H9 (cell line): ENCODE measurements at regions not wholly inside any gene's neighbourhood (a gene's known extent, or its start where the extent isn't known, plus 50 kb on each side); places are given as distances from the start of the nearest gene placed in this dataset.

Experiments
- DNase-seq: peaks from one replicate; pipeline ENCODE4 v3.0.0-alpha.2; 2017
- H2AFZ ChIP-seq: one replicate; pipeline ENCODE4 v1.6.1; 2013; ENCODE audit warnings: mild to moderate bottlenecking, low read length, control low read depth, moderate library complexity
- H2AK5ac ChIP-seq: 2 replicates; pipeline ENCODE4 v1.6.1; 2013; ENCODE audit warnings: low read length, control low read depth, mixed read lengths; ENCODE audit not compliant: insufficient read length
- H2BK120ac ChIP-seq: one replicate; pipeline ENCODE4 v1.6.1; 2013; ENCODE audit warnings: low read depth, mild to moderate bottlenecking, low read length, control low read depth, inconsistent platforms; ENCODE audit not compliant: poor library complexity, severe bottlenecking
- H2BK12ac ChIP-seq: 2 replicates; pipeline ENCODE4 v1.6.1; 2013; ENCODE audit warnings: low read length, control low read depth, mixed read lengths, low read depth; ENCODE audit not compliant: insufficient read length
- H2BK15ac ChIP-seq: 2 replicates; pipeline ENCODE4 v1.6.1; 2013; ENCODE audit warnings: low read depth, low read length, control low read depth
- H2BK20ac ChIP-seq: one replicate; pipeline ENCODE4 v1.6.1; 2013; ENCODE audit warnings: low read depth, mild to moderate bottlenecking, low read length, control low read depth, inconsistent platforms; ENCODE audit not compliant: poor library complexity, severe bottlenecking
- H2BK5ac ChIP-seq: 2 replicates; pipeline ENCODE4 v1.6.1; 2013; ENCODE audit warnings: low read length, control low read depth, mixed read lengths; ENCODE audit not compliant: insufficient read length
- H3K14ac ChIP-seq: 2 replicates; pipeline ENCODE4 v1.6.1; 2013; ENCODE audit warnings: low read length, control low read depth; ENCODE audit not compliant: insufficient read depth
- H3K18ac ChIP-seq: 2 replicates; pipeline ENCODE4 v1.6.1; 2013; ENCODE audit warnings: low read depth, mild to moderate bottlenecking, mixed read lengths, low read length, control low read depth; ENCODE audit not compliant: insufficient read length
- H3K23ac ChIP-seq: 2 replicates; pipeline ENCODE4 v1.6.1; 2013; ENCODE audit warnings: low read length, control low read depth, mixed read lengths, low read depth; ENCODE audit not compliant: insufficient read length
- H3K23me2 ChIP-seq: 2 replicates; pipeline ENCODE4 v1.6.1; 2013; ENCODE audit warnings: low read depth, mild to moderate bottlenecking, mixed read lengths, low read length, control low read depth; ENCODE audit not compliant: insufficient read length, poor library complexity, severe bottlenecking
- H3K27ac ChIP-seq: 2 replicates; pipeline ENCODE4 v1.5.1; 2013; ENCODE audit warnings: low read length, control low read depth, mixed read lengths, low read depth; ENCODE audit not compliant: insufficient read length
- H3K27me3 ChIP-seq: 2 replicates; pipeline ENCODE4 v1.6.1; 2013; ENCODE audit warnings: low read length, control low read depth, inconsistent platforms; ENCODE audit not compliant: insufficient read depth
- H3K4ac ChIP-seq: 2 replicates; pipeline ENCODE4 v1.6.1; 2013; ENCODE audit warnings: low read depth, mild to moderate bottlenecking, control low read depth, inconsistent platforms, low read length, moderate library complexity
- H3K4me1 ChIP-seq: 2 replicates; pipeline ENCODE4 v1.6.1; 2013; ENCODE audit warnings: low read length, control low read depth, inconsistent platforms; ENCODE audit not compliant: insufficient read depth
- H3K4me2 ChIP-seq: 2 replicates; pipeline ENCODE4 v1.6.1; 2013; ENCODE audit warnings: low read length, control low read depth, mixed read lengths; ENCODE audit not compliant: insufficient read length, insufficient read depth
- H3K56ac ChIP-seq: 2 replicates; pipeline ENCODE4 v1.6.1; 2013; ENCODE audit warnings: low read depth, mild to moderate bottlenecking, mixed read lengths, low read length, control low read depth; ENCODE audit not compliant: insufficient read length
- H3K79me1 ChIP-seq: 2 replicates; pipeline ENCODE4 v1.6.1; 2013; ENCODE audit warnings: low read depth, mild to moderate bottlenecking, moderate library complexity, low read length, control low read depth, inconsistent platforms; ENCODE audit not compliant: insufficient read depth, poor library complexity, severe bottlenecking
- H3K79me2 ChIP-seq: 2 replicates; pipeline ENCODE4 v1.6.1; 2013; ENCODE audit warnings: low read length, control low read depth, inconsistent platforms; ENCODE audit not compliant: insufficient read depth
- H3K9ac ChIP-seq: 2 replicates; pipeline ENCODE4 v1.6.1; 2013; ENCODE audit warnings: low read length, control low read depth, mixed read lengths; ENCODE audit not compliant: insufficient read length; ENCODE audit errors: extremely low read depth
- H3K9me3 ChIP-seq: one replicate; pipeline ENCODE4 v1.6.1; 2013; ENCODE audit warnings: low read depth, low read length, inconsistent platforms; ENCODE audit not compliant: control insufficient read depth
- H3T11ph ChIP-seq: one replicate; pipeline ENCODE4 v1.6.1; 2013; ENCODE audit warnings: mild to moderate bottlenecking, low read length, control low read depth, inconsistent platforms
- H4K20me1 ChIP-seq: one replicate; pipeline ENCODE4 v1.6.1; 2013; ENCODE audit not compliant: control insufficient read depth, insufficient read length, insufficient read depth
- H4K5ac ChIP-seq: 2 replicates; pipeline ENCODE4 v1.6.1; 2013; ENCODE audit warnings: low read depth, mild to moderate bottlenecking, mixed read lengths, low read length, control low read depth; ENCODE audit not compliant: insufficient read length
- H4K8ac ChIP-seq: replicated peaks from 2 replicates; pipeline ENCODE4 v1.6.1; 2013; ENCODE audit warnings: low read length, control low read depth, mixed read lengths, low read depth; ENCODE audit not compliant: insufficient read length
- H4K91ac ChIP-seq: 2 replicates; pipeline ENCODE4 v1.6.1; 2013; ENCODE audit warnings: low read depth, mild to moderate bottlenecking, moderate library complexity, mixed read lengths, low read length, control low read depth; ENCODE audit not compliant: insufficient read length
- H3K27ac Mint-ChIP-seq, 3 experiments: 2 replicates in 2 of 3; 3 replicates in 1 of 3; pipeline ENCODE4 v1.8.0; 2020 to 2021; ENCODE audit warnings: mixed read lengths in 3 of 3, mild to moderate bottlenecking in 1 of 3, moderate library complexity in 1 of 3
- H3K27me3 Mint-ChIP-seq: 2 replicates; pipeline ENCODE4 v1.8.0; 2021; ENCODE audit warnings: low read depth, mild to moderate bottlenecking, moderate library complexity, mixed read lengths
- H3K36me3 Mint-ChIP-seq, 3 experiments: 2 replicates in 2 of 3; 3 replicates in 1 of 3; pipeline ENCODE4 v1.8.0; 2020 to 2021; ENCODE audit warnings: low read depth in 3 of 3, mixed read lengths in 3 of 3; ENCODE audit not compliant: insufficient read depth in 1 of 3
- H3K4me1 Mint-ChIP-seq, 2 experiments: 2 replicates each; pipeline ENCODE4 v1.8.0; 2020; ENCODE audit warnings: mixed read lengths in 2 of 2
- H3K4me3 Mint-ChIP-seq, 2 experiments: 2 replicates in 1 of 2; 3 replicates in 1 of 2; pipeline ENCODE4 v1.8.0; 2020 to 2021; ENCODE audit warnings: mild to moderate bottlenecking in 2 of 2, mixed read lengths in 2 of 2, moderate library complexity in 1 of 2
- H3K9me3 Mint-ChIP-seq, 2 experiments: 2 replicates in 1 of 2; 3 replicates in 1 of 2; pipeline ENCODE4 v1.8.0; 2020; ENCODE audit warnings: mild to moderate bottlenecking in 2 of 2, mixed read lengths in 2 of 2, moderate library complexity in 1 of 2
- WGBS: extraction: QIAGEN DNeasy Blood & Tissue Kit; methylation state at CpG from one replicate; pipeline ENCODE4 v1.1.7; 2013; ENCODE audit warnings: missing lambda C conversion rate, low lambda C conversion rate, mixed read lengths; ENCODE audit not compliant: insufficient read length; ENCODE audit errors: extremely low coverage; 5-methylcytosine and 5-hydroxymethylcytosine counted together
- TF ChIP-seq, protein P1 (sequence below): fragments of 200-600 bp; sonication (generic); conservative IDR thresholded peaks from 3 replicates; pipeline ENCODE4 v1.8.0; 2021; ENCODE audit warnings: antibody characterized with exemption, mild to moderate bottlenecking

DNA sequence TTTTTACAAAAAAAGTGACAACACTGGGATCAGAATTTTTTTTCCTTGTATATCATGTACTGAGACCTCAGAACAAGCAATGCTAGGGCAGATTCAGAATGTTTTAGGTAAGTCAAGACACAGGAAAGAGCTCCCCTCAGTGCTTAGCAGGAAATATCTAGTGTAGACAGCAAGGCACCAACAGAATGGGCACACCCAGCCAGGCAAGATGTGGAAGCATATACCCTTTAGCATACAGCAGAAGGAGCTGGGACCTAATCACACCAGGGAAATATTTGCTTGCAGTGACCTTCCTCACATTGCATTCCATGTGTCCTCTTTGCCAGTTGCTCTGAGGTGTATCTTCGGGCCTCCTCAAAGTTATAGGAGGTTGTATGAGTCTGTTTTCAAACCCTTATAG, 497.6 kb upstream of the LRRN3 start:
- Histone ChIP-seq H2AFZ (no peak overlapping the region), H2BK15ac (no peak overlapping the region), H4K91ac (no peak overlapping the region), H2BK12ac (no peak overlapping the region), H3K23ac (no peak overlapping the region), H2BK5ac (no peak overlapping the region), H3K23me2 (no peaks in the 10 kb centered on the region), H3K27ac (no peak overlapping the region), H3T11ph (no peak overlapping the region), H3K56ac (no peak overlapping the region), H3K14ac (no peak overlapping the region), H3K9me3 (no peaks in the 10 kb centered on the region), H3K27me3 (no peaks in the 10 kb centered on the region), H2AK5ac (no peak overlapping the region), H3K4ac (no peak overlapping the region), H4K20me1 (no peaks in the 10 kb centered on the region), H3K79me2 (no peaks in the 10 kb centered on the region), H3K4me2 (no peak overlapping the region), H3K4me1 (no peaks in the 10 kb centered on the region), H2BK20ac (no peak overlapping the region), H2BK120ac (no peak overlapping the region), H4K8ac (no peak overlapping the region), H4K5ac (no peak overlapping the region), H3K9ac (no peak overlapping the region), H3K18ac (no peak overlapping the region), H3K79me1 (no peaks in the 10 kb centered on the region)
- H3K27me3 Mint-ChIP-seq, result no peaks in the 10 kb centered on the region
- TF ChIP-seq, protein P1, sequence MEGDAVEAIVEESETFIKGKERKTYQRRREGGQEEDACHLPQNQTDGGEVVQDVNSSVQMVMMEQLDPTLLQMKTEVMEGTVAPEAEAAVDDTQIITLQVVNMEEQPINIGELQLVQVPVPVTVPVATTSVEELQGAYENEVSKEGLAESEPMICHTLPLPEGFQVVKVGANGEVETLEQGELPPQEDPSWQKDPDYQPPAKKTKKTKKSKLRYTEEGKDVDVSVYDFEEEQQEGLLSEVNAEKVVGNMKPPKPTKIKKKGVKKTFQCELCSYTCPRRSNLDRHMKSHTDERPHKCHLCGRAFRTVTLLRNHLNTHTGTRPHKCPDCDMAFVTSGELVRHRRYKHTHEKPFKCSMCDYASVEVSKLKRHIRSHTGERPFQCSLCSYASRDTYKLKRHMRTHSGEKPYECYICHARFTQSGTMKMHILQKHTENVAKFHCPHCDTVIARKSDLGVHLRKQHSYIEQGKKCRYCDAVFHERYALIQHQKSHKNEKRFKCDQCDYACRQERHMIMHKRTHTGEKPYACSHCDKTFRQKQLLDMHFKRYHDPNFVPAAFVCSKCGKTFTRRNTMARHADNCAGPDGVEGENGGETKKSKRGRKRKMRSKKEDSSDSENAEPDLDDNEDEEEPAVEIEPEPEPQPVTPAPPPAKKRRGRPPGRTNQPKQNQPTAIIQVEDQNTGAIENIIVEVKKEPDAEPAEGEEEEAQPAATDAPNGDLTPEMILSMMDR, result no peak
- H3K4me1 Mint-ChIP-seq, result peaks cover 15 to 16% of the 10 kb centered on the region in 2 experiments; a peak in 3 of 4 replicates
- no peak for DNase-seq
- no peak overlapping the region for H3K4me3 Mint-ChIP-seq
- H3K9me3 Mint-ChIP-seq, result no peaks in the 10 kb centered on the region
- no peak overlapping the region for H3K27ac Mint-ChIP-seq
- no peaks in the 10 kb centered on the region; a peak in 1 of 7 replicates for H3K36me3 Mint-ChIP-seq
- no CpG with 5 or more reads among the region's 1 CpG for WGBS
